ENCODE measurements at regions not wholly inside any gene's neighbourhood (a gene's known extent, or its start where the extent isn't known, plus 50 kb on each side); places are given as distances from the start of the nearest gene placed in this dataset.

DNA sequence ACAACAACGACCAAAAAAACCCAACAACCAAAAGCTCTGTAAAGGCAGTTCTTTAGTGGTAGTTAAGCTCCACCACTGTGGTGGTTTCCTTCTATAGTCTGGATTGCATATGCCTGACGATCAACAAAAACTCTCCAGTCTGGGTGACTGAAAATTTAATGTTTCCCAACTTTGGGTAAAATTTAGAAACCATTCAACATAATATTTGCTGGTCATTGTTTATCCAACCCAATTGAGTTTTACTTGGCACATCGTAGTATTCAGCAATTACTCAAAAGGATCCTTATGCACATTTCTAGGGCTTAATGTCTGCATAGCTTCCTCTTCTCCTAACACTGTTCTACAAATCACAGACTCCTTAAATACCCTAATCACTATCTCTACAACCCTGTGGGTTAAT is 1080.2 kb upstream of the NRXN1 start:
- Histone ChIP-seq H3K9me3 (no peaks in the 10 kb centered on the region), H3K4me3 (no peak overlapping the region), H3K4me1 (ENCODE audit: control insufficient read depth in 1 of 2, low read depth in 2 of 2) (peaks cover 0 to 10% of the 10 kb centered on the region in 2 donors), H3K27me3 (replicated peaks; ENCODE audit: insufficient read depth) (no peaks in the 10 kb centered on the region), H3K27ac (no peak overlapping the region), H3K36me3 (no peaks in the 10 kb centered on the region)
- no peak for DNase-seq (ENCODE audit: low spot score)
- no peak for ATAC-seq (ENCODE audit: insufficient number of reproducible peaks, low FRiP score, low read depth)
- TF ChIP-seq, protein P1, sequence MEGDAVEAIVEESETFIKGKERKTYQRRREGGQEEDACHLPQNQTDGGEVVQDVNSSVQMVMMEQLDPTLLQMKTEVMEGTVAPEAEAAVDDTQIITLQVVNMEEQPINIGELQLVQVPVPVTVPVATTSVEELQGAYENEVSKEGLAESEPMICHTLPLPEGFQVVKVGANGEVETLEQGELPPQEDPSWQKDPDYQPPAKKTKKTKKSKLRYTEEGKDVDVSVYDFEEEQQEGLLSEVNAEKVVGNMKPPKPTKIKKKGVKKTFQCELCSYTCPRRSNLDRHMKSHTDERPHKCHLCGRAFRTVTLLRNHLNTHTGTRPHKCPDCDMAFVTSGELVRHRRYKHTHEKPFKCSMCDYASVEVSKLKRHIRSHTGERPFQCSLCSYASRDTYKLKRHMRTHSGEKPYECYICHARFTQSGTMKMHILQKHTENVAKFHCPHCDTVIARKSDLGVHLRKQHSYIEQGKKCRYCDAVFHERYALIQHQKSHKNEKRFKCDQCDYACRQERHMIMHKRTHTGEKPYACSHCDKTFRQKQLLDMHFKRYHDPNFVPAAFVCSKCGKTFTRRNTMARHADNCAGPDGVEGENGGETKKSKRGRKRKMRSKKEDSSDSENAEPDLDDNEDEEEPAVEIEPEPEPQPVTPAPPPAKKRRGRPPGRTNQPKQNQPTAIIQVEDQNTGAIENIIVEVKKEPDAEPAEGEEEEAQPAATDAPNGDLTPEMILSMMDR (IDR thresholded peaks at IDR 0.05): no peak

DNA sequence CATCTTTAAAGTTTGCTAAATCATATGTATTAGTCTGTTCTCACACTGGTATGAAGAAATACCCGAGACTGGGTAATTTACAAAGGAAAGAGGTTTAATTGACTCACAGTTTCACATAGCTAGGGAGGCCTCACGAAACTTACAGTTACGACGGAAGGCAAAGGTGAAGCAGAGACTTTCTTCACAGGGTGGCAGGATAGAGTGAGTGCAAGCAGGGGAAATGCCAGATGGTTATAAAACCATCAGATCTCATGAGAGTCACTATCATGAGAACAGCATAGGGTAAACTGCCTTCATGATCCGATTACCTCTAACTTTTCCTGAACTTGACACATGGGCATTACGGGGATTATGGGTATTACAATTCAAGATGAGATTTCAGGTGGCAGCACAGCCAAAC is 1075.2 kb upstream of the NRXN1 start:
- H3K4me3 ChIP-seq: no peak overlapping the region
- DNase-seq (ENCODE audit: low spot score): no peak
- ATAC-seq (ENCODE audit: insufficient number of reproducible peaks, low FRiP score, low read depth): no peak
- H3K4me1 ChIP-seq (ENCODE audit: control insufficient read depth in 1 of 2, low read depth in 2 of 2): peaks cover 0 to 6% of the 10 kb centered on the region in 2 donors
- no peak overlapping the region for H3K27ac ChIP-seq
- no peaks in the 10 kb centered on the region for H3K9me3 ChIP-seq
- no peaks in the 10 kb centered on the region for H3K36me3 ChIP-seq
- no peaks in the 10 kb centered on the region for H3K27me3 ChIP-seq (replicated peaks; ENCODE audit: insufficient read depth)
- TF ChIP-seq, protein P1 (IDR thresholded peaks at IDR 0.05): no peak

GRCh38 chr2:52097071-52097470 is 1065.1 kb upstream of the NRXN1 start:
- DNase-seq (ENCODE audit: low spot score) (no peak), ATAC-seq (ENCODE audit: insufficient number of reproducible peaks, low FRiP score, low read depth) (no peak)
- TF ChIP-seq, protein P1 (IDR thresholded peaks at IDR 0.05): no peak
- Histone ChIP-seq H3K36me3 (no peaks in the 10 kb centered on the region), H3K4me3 (no peak overlapping the region), H3K9me3 (no peaks in the 10 kb centered on the region), H3K27me3 (replicated peaks; ENCODE audit: insufficient read depth) (no peaks in the 10 kb centered on the region), H3K27ac (no peak overlapping the region), H3K4me1 (ENCODE audit: control insufficient read depth in 1 of 2, low read depth in 2 of 2) (no peaks in the 10 kb centered on the region)

GRCh38 chr2:52084759-52085158 is 1052.8 kb upstream of the NRXN1 start:
- no peaks in the 10 kb centered on the region for H3K36me3 ChIP-seq
- no peak overlapping the region for H3K27ac ChIP-seq
- H3K4me1 ChIP-seq (ENCODE audit: control insufficient read depth in 1 of 2, low read depth in 2 of 2): no peaks in the 10 kb centered on the region
- H3K4me3 ChIP-seq: no peak overlapping the region
- DNase-seq (ENCODE audit: low spot score) (no peak), ATAC-seq (ENCODE audit: insufficient number of reproducible peaks, low FRiP score, low read depth) (no peak)
- TF ChIP-seq, protein P1 (IDR thresholded peaks at IDR 0.05): no peak
- H3K27me3 ChIP-seq (replicated peaks; ENCODE audit: insufficient read depth): no peaks in the 10 kb centered on the region
- H3K9me3 ChIP-seq: no peaks in the 10 kb centered on the region

DNA sequence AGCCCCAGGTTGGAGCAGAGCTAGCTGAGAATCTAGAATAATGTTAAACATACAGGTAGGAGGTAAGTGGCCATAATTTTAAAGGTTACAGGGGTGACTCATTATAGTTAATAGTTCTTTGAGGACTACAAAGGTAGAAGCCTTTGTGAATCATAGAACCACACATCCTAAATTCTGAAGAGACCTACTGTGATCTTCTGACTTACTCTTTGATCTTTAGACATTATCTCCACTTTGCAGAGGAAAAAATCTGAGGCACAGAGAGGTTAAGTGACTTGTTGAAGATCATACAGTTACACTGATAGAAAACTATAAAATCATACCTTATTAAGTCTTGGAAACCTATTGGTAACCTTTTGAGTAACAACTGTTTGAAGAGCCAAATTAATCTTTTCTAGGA is 1051.3 kb upstream of the NRXN1 start:
- ATAC-seq (ENCODE audit: insufficient number of reproducible peaks, low FRiP score, low read depth): no peak
- no peak for DNase-seq (ENCODE audit: low spot score)
- no peaks in the 10 kb centered on the region for H3K27me3 ChIP-seq (replicated peaks; ENCODE audit: insufficient read depth)
- no peaks in the 10 kb centered on the region for H3K9me3 ChIP-seq
- no peaks in the 10 kb centered on the region for H3K36me3 ChIP-seq
- H3K4me1 ChIP-seq (ENCODE audit: control insufficient read depth in 1 of 2, low read depth in 2 of 2): no peaks in the 10 kb centered on the region
- TF ChIP-seq, protein P1 (IDR thresholded peaks at IDR 0.05): no peak
- no peak overlapping the region for H3K4me3 ChIP-seq
- no peak overlapping the region for H3K27ac ChIP-seq

Measured in thoracic aorta (tissue), 2 donors.